HL-60 (cell line): ENCODE measurements at regions not wholly inside any gene's neighbourhood (a gene's known extent, or its start where the extent isn't known, plus 50 kb on each side); places are given as distances from the start of the nearest gene placed in this dataset.

Source experiments
- DNase-seq, 2 experiments: peaks; one replicate each; pipeline ENCODE4 v3.0.0-alpha.2; 2010 to 2020; ENCODE audit warnings: low read depth in 1 of 2, low spot score in 1 of 2
- H3K27ac ChIP-seq: fragments of 250-450 bp; sonication (Bioruptor Pico); replicated peaks from 2 replicates; pipeline ENCODE4 v1.5.1; 2020; ENCODE audit warnings: mild to moderate bottlenecking, moderate library complexity
- H3K27me3 ChIP-seq: fragments of 250-450 bp; sonication (Bioruptor Pico); 2 replicates; pipeline ENCODE4 v1.5.1; 2021; ENCODE audit warnings: mild to moderate bottlenecking, moderate library complexity; ENCODE audit not compliant: insufficient read depth, poor library complexity, severe bottlenecking
- H3K4me3 ChIP-seq: replicated peaks from 2 replicates; pipeline ENCODE4 v1.5.1; 2011; ENCODE audit warnings: mild to moderate bottlenecking, control low read depth, low read length; ENCODE audit not compliant: insufficient read depth
- CTCF ChIP-seq: IDR thresholded peaks from one replicate; pipeline ENCODE4 v1.5.1; 2011; ENCODE audit warnings: low read length, control low read depth, inconsistent platforms; ENCODE audit not compliant: insufficient read depth
- GABPA ChIP-seq: IDR thresholded peaks from 2 replicates; pipeline ENCODE4 v1.6.1; 2012; ENCODE audit warnings: low read depth
- POLR2AphosphoS5 ChIP-seq: IDR thresholded peaks from 2 replicates; pipeline ENCODE4 v1.6.1; 2012; ENCODE audit warnings: low read depth
- REST ChIP-seq: IDR thresholded peaks from 2 replicates; pipeline ENCODE4 v1.6.1; 2012; ENCODE audit warnings: low read depth; ENCODE audit not compliant: insufficient replicate concordance
- SPI1 ChIP-seq: IDR thresholded peaks from 2 replicates; pipeline ENCODE4 v1.6.1; 2012; ENCODE audit warnings: low read depth, mild to moderate bottlenecking, borderline replicate concordance

GRCh38 chr6:105593056-105593690 is 190.3 kb upstream of the PREP start:
- TF ChIP-seq CTCF (no peak), REST (no peak), SPI1 (no peak), GABPA (no peak), POLR2AphosphoS5 (no peak)
- no peak overlapping the region for H3K4me3 ChIP-seq
- no peak overlapping the region for H3K27ac ChIP-seq
- DNase-seq, result no peak
- no peaks in the 10 kb centered on the region for H3K27me3 ChIP-seq

GRCh38 chr6:105592329-105592728 is 189.4 kb upstream of the PREP start:
- no peak overlapping the region for H3K4me3 ChIP-seq
- TF ChIP-seq CTCF, result no peak
- TF ChIP-seq REST, result no peak
- TF ChIP-seq GABPA, result no peak
- TF ChIP-seq SPI1, result no peak
- TF ChIP-seq POLR2AphosphoS5, result no peak
- no peak overlapping the region for H3K27ac ChIP-seq
- no peaks in the 10 kb centered on the region for H3K27me3 ChIP-seq
- no peak for DNase-seq

GRCh38 chr6:105591053-105591452 is 188.2 kb upstream of the PREP start:
- no peak overlapping the region for H3K4me3 ChIP-seq
- peak in 1 of 2 experiments; percentile 66 for DNase-seq
- TF ChIP-seq POLR2AphosphoS5 (no peak), SPI1 (peak; percentile 91)
- no peak overlapping the region for H3K27ac ChIP-seq
- H3K27me3 ChIP-seq, result no peaks in the 10 kb centered on the region

GRCh38 chr6:105588123-105588710 is 185.3 kb upstream of the PREP start:
- TF ChIP-seq SPI1 (no peak), CTCF (no peak), GABPA (no peak), REST (no peak), POLR2AphosphoS5 (no peak)
- Histone ChIP-seq H3K27ac (no peak overlapping the region), H3K27me3 (no peaks in the 10 kb centered on the region), H3K4me3 (no peak overlapping the region)
- DNase-seq, result no peak
